Erythroblast (primary cell): ENCODE measurements at regions not wholly inside any gene's neighbourhood (a gene's known extent, or its start where the extent isn't known, plus 50 kb on each side); places are given as distances from the start of the nearest gene placed in this dataset.

Experiments used
- GATA1 ChIP-seq: IDR thresholded peaks from 2 replicates; pipeline ENCODE4 v1.6.1; 2011; ENCODE audit warnings: low read depth, mild to moderate bottlenecking, control low read depth, low read length, moderate library complexity
- POLR2A ChIP-seq: IDR thresholded peaks from 2 replicates; pipeline ENCODE4 v1.6.1; 2011; ENCODE audit warnings: mild to moderate bottlenecking, low read length

GRCh38 chr20:41960166-41960565, 342.0 kb upstream of the CHD6 start:
- TF ChIP-seq POLR2A = no peak
- no peak for TF ChIP-seq GATA1
